ENCODE measurements at regions not wholly inside any gene's neighbourhood (a gene's known extent, or its start where the extent isn't known, plus 50 kb on each side); places are given as distances from the start of the nearest gene placed in this dataset.

DNA sequence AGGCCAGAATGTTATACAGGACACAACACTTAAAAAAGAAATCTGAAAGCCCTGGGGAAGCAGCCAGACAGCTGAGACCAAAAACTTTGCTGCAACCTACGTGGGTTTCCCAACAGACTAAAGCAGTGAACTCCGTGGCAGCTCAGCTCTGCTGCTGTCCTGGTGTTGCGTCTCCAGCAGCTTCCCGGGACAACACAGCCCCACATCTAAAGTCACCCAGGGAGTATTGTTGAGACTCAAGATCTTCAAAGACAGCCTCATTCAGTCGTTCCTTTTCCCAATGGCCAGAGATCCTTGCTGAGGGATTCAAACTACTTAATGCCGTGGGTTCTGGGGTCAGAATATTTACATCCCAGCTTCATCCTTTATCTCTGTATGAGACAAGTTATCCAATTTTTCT is 125.8 kb downstream of the MED10 start:
- Histone ChIP-seq H3K27ac (no peak overlapping the region), H3K9me3 (no peaks in the 10 kb centered on the region), H3K27me3 (no peaks in the 10 kb centered on the region), H3K4me1 (no peaks in the 10 kb centered on the region), H3K36me3 (no peaks in the 10 kb centered on the region), H3K4me3 (no peak overlapping the region)
- TF ChIP-seq, protein P1, sequence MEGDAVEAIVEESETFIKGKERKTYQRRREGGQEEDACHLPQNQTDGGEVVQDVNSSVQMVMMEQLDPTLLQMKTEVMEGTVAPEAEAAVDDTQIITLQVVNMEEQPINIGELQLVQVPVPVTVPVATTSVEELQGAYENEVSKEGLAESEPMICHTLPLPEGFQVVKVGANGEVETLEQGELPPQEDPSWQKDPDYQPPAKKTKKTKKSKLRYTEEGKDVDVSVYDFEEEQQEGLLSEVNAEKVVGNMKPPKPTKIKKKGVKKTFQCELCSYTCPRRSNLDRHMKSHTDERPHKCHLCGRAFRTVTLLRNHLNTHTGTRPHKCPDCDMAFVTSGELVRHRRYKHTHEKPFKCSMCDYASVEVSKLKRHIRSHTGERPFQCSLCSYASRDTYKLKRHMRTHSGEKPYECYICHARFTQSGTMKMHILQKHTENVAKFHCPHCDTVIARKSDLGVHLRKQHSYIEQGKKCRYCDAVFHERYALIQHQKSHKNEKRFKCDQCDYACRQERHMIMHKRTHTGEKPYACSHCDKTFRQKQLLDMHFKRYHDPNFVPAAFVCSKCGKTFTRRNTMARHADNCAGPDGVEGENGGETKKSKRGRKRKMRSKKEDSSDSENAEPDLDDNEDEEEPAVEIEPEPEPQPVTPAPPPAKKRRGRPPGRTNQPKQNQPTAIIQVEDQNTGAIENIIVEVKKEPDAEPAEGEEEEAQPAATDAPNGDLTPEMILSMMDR (IDR thresholded peaks at IDR 0.05) = no peak
- TF ChIP-seq EP300 (IDR thresholded peaks at IDR 0.05) (no peak), POLR2AphosphoS5 (IDR thresholded peaks at IDR 0.05) (no peak), POLR2A (IDR thresholded peaks at IDR 0.05) (no peak)
- no peak for ATAC-seq
- 40 to 65% methylated on average over 1 to 3 of the region's 6 CpGs for WGBS, 2 donors (ENCODE audit: low coverage in 1 of 2)

DNA sequence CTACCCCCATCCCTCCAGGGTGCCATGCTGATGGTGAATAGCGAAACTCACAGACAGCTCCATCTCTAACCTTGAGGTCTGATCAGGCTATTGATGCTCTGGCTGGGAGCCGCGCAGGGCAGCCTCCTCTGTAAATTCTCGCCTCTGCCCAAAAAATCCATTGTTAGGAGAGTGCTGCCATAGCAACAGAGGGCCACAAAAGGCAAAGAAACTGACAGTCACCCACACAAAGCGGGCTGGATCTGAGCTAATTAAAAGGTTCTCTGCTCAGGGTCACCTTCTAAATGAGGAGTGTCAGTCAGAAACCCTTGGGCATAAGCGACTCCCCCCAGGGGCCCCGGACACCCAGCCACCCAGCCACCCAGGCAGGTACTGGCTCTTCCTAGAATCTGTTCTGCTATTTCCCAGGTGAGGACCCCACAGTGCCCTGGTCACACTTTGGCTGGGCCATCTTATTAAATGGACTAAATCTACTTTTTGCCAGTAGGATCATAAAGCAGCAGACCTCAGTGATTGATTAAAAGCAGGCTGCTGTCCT is 126.7 kb downstream of the MED10 start:
- Histone ChIP-seq H3K27me3 (no peaks in the 10 kb centered on the region), H3K9me3 (no peaks in the 10 kb centered on the region)

DNA sequence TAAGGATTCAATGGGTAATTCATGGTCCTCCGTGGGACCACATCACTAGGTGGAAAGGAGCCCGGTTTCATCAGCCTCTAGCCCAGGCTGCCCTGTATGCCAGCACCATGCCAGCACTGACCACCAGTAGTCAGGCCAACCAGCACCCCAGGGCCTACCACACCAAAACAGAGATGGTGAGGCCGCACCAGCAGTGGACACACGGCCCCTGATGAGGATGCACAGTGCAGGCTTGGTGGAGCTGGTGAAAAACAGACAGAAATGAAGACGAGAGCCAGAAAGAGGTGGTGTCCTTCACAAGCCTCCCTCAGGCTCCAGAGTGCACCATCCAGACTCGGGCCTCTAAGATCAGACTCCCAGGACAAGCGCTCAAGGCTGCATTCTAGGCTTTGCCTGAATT is 128.2 kb downstream of the MED10 start:
- Histone ChIP-seq H3K9me3 (no peaks in the 10 kb centered on the region), H3K27me3 (no peaks in the 10 kb centered on the region), H3K36me3 (no peaks in the 10 kb centered on the region), H3K4me1 (no peaks in the 10 kb centered on the region), H3K27ac (no peak overlapping the region), H3K4me3 (no peak overlapping the region)
- TF ChIP-seq POLR2AphosphoS5 (IDR thresholded peaks at IDR 0.05) (no peak), POLR2A (IDR thresholded peaks at IDR 0.05) (no peak), EP300 (IDR thresholded peaks at IDR 0.05) (no peak)
- TF ChIP-seq, protein P1 (IDR thresholded peaks at IDR 0.05) = no peak
- WGBS, 2 donors (ENCODE audit: low coverage in 1 of 2) = 83 to 94% methylated on average over 3 to 4 of the region's 7 CpGs
- ATAC-seq = no peak

More for the DNA sequence above, 126.7 kb downstream of the MED10 start:
- Histone ChIP-seq H3K4me1 (no peaks in the 10 kb centered on the region), H3K27ac (no peak overlapping the region), H3K36me3 (no peaks in the 10 kb centered on the region), H3K4me3 (no peak overlapping the region)
- WGBS, 2 donors (ENCODE audit: low coverage in 1 of 2) = 94% methylated on average over 3 of the region's 7 CpGs; no CpG with 5 or more reads in 1 of the 2 donors
- no peak for ATAC-seq
- TF ChIP-seq, protein P1 (IDR thresholded peaks at IDR 0.05) = no peak
- no peak for TF ChIP-seq POLR2AphosphoS5 (IDR thresholded peaks at IDR 0.05)
- TF ChIP-seq POLR2A (IDR thresholded peaks at IDR 0.05) = no peak
- no peak for TF ChIP-seq EP300 (IDR thresholded peaks at IDR 0.05)

DNA sequence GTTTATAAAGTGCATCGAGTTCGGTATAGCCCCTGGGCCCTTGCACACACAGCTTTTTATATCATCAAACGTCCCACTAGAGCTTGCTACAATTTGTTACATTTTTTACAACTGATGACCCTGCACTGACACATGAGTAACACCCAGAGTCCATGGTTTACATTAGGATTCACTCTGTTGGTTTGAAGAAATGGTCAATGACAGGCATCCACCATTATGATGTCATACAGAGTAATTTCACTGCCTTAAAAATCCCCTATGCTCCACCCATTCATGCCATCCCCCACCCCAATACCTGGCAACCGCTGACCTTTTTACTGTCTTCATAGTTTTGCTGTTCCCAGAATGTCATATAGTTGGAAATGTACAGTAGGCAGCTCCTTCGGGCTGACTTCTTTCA is 130.2 kb downstream of the MED10 start:
- TF ChIP-seq EP300 (IDR thresholded peaks at IDR 0.05) (no peak), POLR2A (IDR thresholded peaks at IDR 0.05) (no peak), POLR2AphosphoS5 (IDR thresholded peaks at IDR 0.05) (no peak)
- TF ChIP-seq, protein P1 (IDR thresholded peaks at IDR 0.05) = no peak
- Histone ChIP-seq H3K4me3 (no peak overlapping the region), H3K27ac (no peak overlapping the region), H3K4me1 (no peaks in the 10 kb centered on the region), H3K36me3 (no peaks in the 10 kb centered on the region), H3K27me3 (no peaks in the 10 kb centered on the region), H3K9me3 (no peaks in the 10 kb centered on the region)
- 70 to 73% methylated on average over 5 of the region's 5 CpGs for WGBS, 2 donors (ENCODE audit: low coverage in 1 of 2)
- no peak for ATAC-seq

DNA sequence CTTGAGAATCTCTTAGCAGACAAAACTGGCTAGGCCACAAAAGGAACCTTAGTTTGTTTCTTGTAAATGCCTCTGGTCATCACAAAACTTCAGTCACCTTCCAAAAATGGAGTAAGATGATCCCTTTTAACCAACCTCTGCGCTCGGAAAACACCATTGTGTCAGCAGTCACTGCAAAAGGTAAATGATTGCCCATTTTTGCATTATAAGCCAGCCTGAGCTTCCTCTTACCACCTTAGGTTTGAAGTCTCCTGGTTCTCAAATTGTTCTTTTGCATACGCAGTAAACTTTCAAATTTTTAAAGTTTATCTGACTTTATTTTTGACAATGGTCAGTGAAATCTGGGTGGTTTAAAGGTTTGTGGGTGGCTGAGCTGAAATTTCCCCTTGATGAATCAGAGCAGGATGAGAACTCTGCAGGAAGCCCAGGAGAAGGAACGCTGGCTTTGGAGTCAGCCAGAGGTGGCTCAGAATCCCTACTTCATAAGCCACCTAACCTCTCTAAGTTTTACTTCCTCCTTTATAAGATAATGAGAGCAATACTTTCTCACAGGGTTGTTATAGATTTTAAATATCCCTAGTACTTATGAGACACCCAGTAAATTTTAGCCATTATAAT is 131.4 kb downstream of the MED10 start:
- Histone ChIP-seq H3K36me3 (no peaks in the 10 kb centered on the region), H3K4me1 (no peaks in the 10 kb centered on the region), H3K27ac (no peak overlapping the region), H3K4me3 (no peak overlapping the region), H3K27me3 (no peaks in the 10 kb centered on the region), H3K9me3 (no peaks in the 10 kb centered on the region)
- WGBS, 2 donors (ENCODE audit: low coverage in 1 of 2) = 60 to 66% methylated on average over 3 to 4 of the region's 4 CpGs
- TF ChIP-seq, protein P1 (IDR thresholded peaks at IDR 0.05) = no peak
- TF ChIP-seq EP300 (IDR thresholded peaks at IDR 0.05) (no peak), POLR2AphosphoS5 (IDR thresholded peaks at IDR 0.05) (no peak), POLR2A (IDR thresholded peaks at IDR 0.05) (no peak)
- ATAC-seq = no peak

Data from gastroesophageal sphincter (tissue), 4 donors.